HG03575 (cell line): ENCODE measurements at regions not wholly inside any gene's neighbourhood (a gene's known extent, or its start where the extent isn't known, plus 50 kb on each side); places are given as distances from the start of the nearest gene placed in this dataset.
A peak's percentile ranks its signal among the peaks of the same experiment; 100 is the strongest.

Experiments
- ATAC-seq: cut with Tn5 transposase; IDR thresholded peaks from one replicate; pipeline ENCODE4 v1.9.1; 2021; ENCODE audit not compliant: unreplicated experiment, insufficient number of reproducible peaks, low FRiP score; ENCODE audit errors: extremely low read depth

- ATAC-seq = no peak
Measured at GRCh38 chr12:90301561-90302133, 593.0 kb upstream of the ATP2B1 start.

- no peak for ATAC-seq
Measured at GRCh38 chr12:90301095-90301494, 592.5 kb upstream of the ATP2B1 start.

GRCh38 chr12:90299666-90300065, 591.0 kb upstream of the ATP2B1 start:
- ATAC-seq = no peak

GRCh38 chr12:90299121-90299520, 590.5 kb upstream of the ATP2B1 start:
- peak; percentile 86 for ATAC-seq

- ATAC-seq = no peak
Measured at GRCh38 chr12:90298289-90298948, 589.8 kb upstream of the ATP2B1 start.

GRCh38 chr12:90295858-90296257, 587.2 kb upstream of the ATP2B1 start:
- no peak for ATAC-seq

GRCh38 chr12:90292183-90292582, 583.5 kb upstream of the ATP2B1 start:
- no peak for ATAC-seq

- ATAC-seq = no peak
Measured at GRCh38 chr12:90290980-90291975, 582.6 kb upstream of the ATP2B1 start.

- ATAC-seq = no peak
Measured at GRCh38 chr12:90287585-90287984, 578.9 kb upstream of the ATP2B1 start.

- ATAC-seq = no peak
Measured at GRCh38 chr12:90281154-90281868, 572.7 kb upstream of the ATP2B1 start.

- peak; percentile 58 for ATAC-seq
Measured at GRCh38 chr12:90280564-90281058, 572.0 kb upstream of the ATP2B1 start.

- ATAC-seq = no peak
Measured at GRCh38 chr12:90280033-90280432, 571.4 kb upstream of the ATP2B1 start.

- ATAC-seq = no peak
Measured at GRCh38 chr12:90275088-90275487, 566.5 kb upstream of the ATP2B1 start.

- no peak for ATAC-seq
Measured at GRCh38 chr12:90274407-90274806, 565.8 kb upstream of the ATP2B1 start.

GRCh38 chr12:90268574-90268973, 559.9 kb upstream of the ATP2B1 start:
- no peak for ATAC-seq

- ATAC-seq = no peak
Measured at GRCh38 chr12:90262251-90262650, 553.6 kb upstream of the ATP2B1 start.

- ATAC-seq = no peak
Measured at GRCh38 chr12:90261283-90261682, 552.6 kb upstream of the ATP2B1 start.

- no peak for ATAC-seq
Measured at GRCh38 chr12:90260136-90260535, 551.5 kb upstream of the ATP2B1 start.
